Activated naive CD4-positive, alpha-beta T cell treated with anti-CD3 and anti-CD28 coated beads for 36 hours (primary cell): ENCODE measurements at regions not wholly inside any gene's neighbourhood (a gene's known extent, or its start where the extent isn't known, plus 50 kb on each side); places are given as distances from the start of the nearest gene placed in this dataset.

ENCODE experiments used
- CTCF ChIA-PET: fragments of 350-600 bp; sonication (Branson Sonifier 250); formaldehyde crosslinking; loops from one replicate; lab custom pipeline; 2021; ENCODE audit warnings: antibody characterized with exemption; lab: Charles Lee
- DNase-seq: peaks from one replicate; pipeline ENCODE4 v3.0.0-alpha.2; 2020
- H3K27ac Mint-ChIP-seq: one replicate; pipeline ENCODE4 v1.8.0; 2021; ENCODE audit warnings: mild to moderate bottlenecking, mixed read lengths
- H3K27me3 Mint-ChIP-seq: one replicate; pipeline ENCODE4 v1.8.0; 2021; ENCODE audit warnings: low read depth, mixed read lengths
- H3K36me3 Mint-ChIP-seq: one replicate; pipeline ENCODE4 v1.8.0; 2021; ENCODE audit warnings: low read depth, mixed read lengths
- H3K4me1 Mint-ChIP-seq: one replicate; pipeline ENCODE4 v1.8.0; 2021; ENCODE audit warnings: low read depth, mixed read lengths
- H3K4me3 Mint-ChIP-seq: one replicate; pipeline ENCODE4 v1.8.0; 2021; ENCODE audit warnings: mild to moderate bottlenecking, moderate library complexity, mixed read lengths
- H3K9me3 Mint-ChIP-seq: one replicate; pipeline ENCODE4 v1.8.0; 2021; ENCODE audit warnings: mixed read lengths
- intact Hi-C: fragments of 100-400 bp; cut with micrococcal nuclease; formaldehyde crosslinking; loops from one replicate; pipeline ENCODE4 v1.15.1; 2023

GRCh38 chr3:174784206-174784934, 74.8 kb upstream of the NAALADL2 start:
- Mint-ChIP-seq H3K9me3 (peaks cover 3% of the 10 kb centered on the region), H3K27ac (no peak overlapping the region), H3K4me1 (no peaks in the 10 kb centered on the region), H3K4me3 (no peak overlapping the region), H3K36me3 (no peaks in the 10 kb centered on the region), H3K27me3 (no peaks in the 10 kb centered on the region)
- DNase-seq, result no peak
- intact Hi-C loops, result no loop called here
- CTCF ChIA-PET, result no interaction called here

- H3K4me3 Mint-ChIP-seq, result no peak overlapping the region
- intact Hi-C loops, result no loop called here
- H3K36me3 Mint-ChIP-seq, result no peaks in the 10 kb centered on the region
- H3K27ac Mint-ChIP-seq, result no peak overlapping the region
- CTCF ChIA-PET, result no interaction called here
- no peaks in the 10 kb centered on the region for H3K9me3 Mint-ChIP-seq
- no peaks in the 10 kb centered on the region for H3K27me3 Mint-ChIP-seq
- no peak for DNase-seq
- no peaks in the 10 kb centered on the region for H3K4me1 Mint-ChIP-seq
Measured at GRCh38 chr3:174786825-174787224, 72.3 kb upstream of the NAALADL2 start.

GRCh38 chr3:174791161-174791560, 68.0 kb upstream of the NAALADL2 start:
- H3K36me3 Mint-ChIP-seq, result no peaks in the 10 kb centered on the region
- CTCF ChIA-PET, result no interaction called here
- intact Hi-C loops, result no loop called here

GRCh38 chr3:174792864-174793263, 66.3 kb upstream of the NAALADL2 start:
- DNase-seq, result no peak
- no peaks in the 10 kb centered on the region for H3K36me3 Mint-ChIP-seq
- no peaks in the 10 kb centered on the region for H3K4me1 Mint-ChIP-seq
- no peaks in the 10 kb centered on the region for H3K27me3 Mint-ChIP-seq
- CTCF ChIA-PET, result no interaction called here
- intact Hi-C loops, result no loop called here
- no peak overlapping the region for H3K4me3 Mint-ChIP-seq
- H3K9me3 Mint-ChIP-seq, result no peaks in the 10 kb centered on the region
- no peak overlapping the region for H3K27ac Mint-ChIP-seq

More at GRCh38 chr3:174791161-174791560, 68.0 kb upstream of the NAALADL2 start:
- Mint-ChIP-seq H3K4me1 (no peaks in the 10 kb centered on the region), H3K4me3 (no peak overlapping the region), H3K27ac (no peak overlapping the region), H3K9me3 (no peaks in the 10 kb centered on the region), H3K27me3 (no peaks in the 10 kb centered on the region)
- no peak for DNase-seq
